HT-29 (cell line): ENCODE measurements at regions not wholly inside any gene's neighbourhood (a gene's known extent, or its start where the extent isn't known, plus 50 kb on each side); places are given as distances from the start of the nearest gene placed in this dataset. TPM values are rescaled to one million over a fixed set of nuclear protein-coding genes. Genes with fewer than 3 reads are reported as not detected.

ENCODE experiments used
- DNase-seq: peaks from one replicate; pipeline ENCODE4 v3.0.0-alpha.2; 2015; ENCODE audit warnings: low spot score
- small RNA-seq: library from RNA; depleted of rRNA; stranded (forward); fragments of <200 nt; gene quantifications from one replicate; pipeline ENCODE3, GENCODE V24; 2014

GRCh38 chr2:42844366-42844765 lies 52.0 kb upstream of the HAAO start:
- DNase-seq: no peak

- no peak for DNase-seq
Measured at GRCh38 chr2:42843611-42844010, 51.2 kb upstream of the HAAO start.

DNA sequence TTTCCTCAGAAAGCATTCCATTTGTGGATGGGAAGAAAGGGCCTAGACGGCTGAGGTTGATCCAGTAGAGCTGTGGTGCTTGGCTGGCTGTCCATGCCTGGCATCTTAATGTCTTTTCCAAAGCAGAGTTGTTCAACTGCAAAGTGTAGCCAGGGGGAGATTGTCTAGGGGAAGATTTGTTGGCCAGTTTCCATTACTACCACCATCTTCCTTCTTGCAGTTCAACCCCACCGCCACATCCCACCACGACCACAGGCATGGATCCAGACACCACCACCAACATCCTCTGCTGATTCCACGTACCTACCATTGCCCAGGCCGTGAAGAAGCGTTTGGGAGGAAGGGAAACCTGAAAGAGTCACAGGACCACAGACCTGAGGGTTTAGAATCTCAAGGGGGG lies 50.7 kb upstream of the HAAO start:
- no peak for DNase-seq

- DNase-seq: no peak
Measured at GRCh38 chr2:42842466-42842865, 50.1 kb upstream of the HAAO start.

Small RNA genes in the stretch of these regions (small RNA-seq; reads per million reads assigned to genes)
- gene RNU6-242P: not detected
